GM18498 (cell line): ENCODE measurements at regions not wholly inside any gene's neighbourhood (a gene's known extent, or its start where the extent isn't known, plus 50 kb on each side); places are given as distances from the start of the nearest gene placed in this dataset.

ENCODE experiments used
- ATAC-seq: cut with Tn5 transposase; IDR thresholded peaks from one replicate; pipeline ENCODE4 v1.9.1; 2021; ENCODE audit warnings: mild to moderate bottlenecking, moderate library complexity; ENCODE audit not compliant: unreplicated experiment

DNA sequence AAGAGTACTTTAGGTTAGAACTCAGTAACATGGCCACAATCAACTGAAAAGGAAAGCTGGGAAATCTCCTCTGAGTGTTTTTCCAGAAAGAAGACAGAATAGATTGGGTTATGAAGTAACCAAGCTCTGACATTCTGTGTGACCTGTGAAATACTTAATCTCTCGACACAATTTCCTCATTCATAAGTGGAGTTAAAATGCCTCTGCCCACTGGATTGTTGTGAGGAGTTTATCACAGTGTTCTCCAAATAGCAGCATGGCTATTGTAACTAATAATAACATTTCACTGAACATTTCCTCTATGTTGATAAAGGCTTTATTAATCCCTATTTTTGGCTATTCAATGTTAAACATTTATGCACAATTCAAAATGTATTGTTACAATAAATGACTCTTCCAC is 311.0 kb downstream of the GABRB2 start:
- no peak for ATAC-seq

- no peak for ATAC-seq
Observed at GRCh38 chr5:161233553-161233952, 313.0 kb downstream of the GABRB2 start.

DNA sequence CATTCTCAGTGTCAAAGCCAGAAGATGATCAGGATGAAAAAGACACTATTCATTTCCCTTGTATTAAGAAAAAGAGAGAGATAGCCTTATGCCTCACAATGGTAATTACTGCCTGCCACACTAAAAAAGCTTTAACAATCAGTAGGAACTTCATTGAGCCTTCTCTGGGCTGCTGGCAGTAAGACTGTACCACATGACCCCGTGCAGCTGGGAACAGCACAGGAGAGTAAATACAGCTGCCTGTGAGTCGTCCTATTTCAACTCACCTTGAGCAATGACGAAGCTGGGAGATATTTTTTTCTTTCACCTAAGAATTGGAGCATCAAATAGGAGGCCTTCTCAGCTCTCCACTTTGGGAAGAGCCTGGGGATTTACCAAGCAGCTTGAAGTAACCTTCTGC is 316.3 kb downstream of the GABRB2 start:
- no peak for ATAC-seq

GRCh38 chr5:161219816-161220215 is 326.7 kb downstream of the GABRB2 start:
- no peak for ATAC-seq

GRCh38 chr5:161216877-161217276 is 329.6 kb downstream of the GABRB2 start:
- no peak for ATAC-seq

- no peak for ATAC-seq
Observed at GRCh38 chr5:161212123-161212712, 334.3 kb downstream of the GABRB2 start.

DNA sequence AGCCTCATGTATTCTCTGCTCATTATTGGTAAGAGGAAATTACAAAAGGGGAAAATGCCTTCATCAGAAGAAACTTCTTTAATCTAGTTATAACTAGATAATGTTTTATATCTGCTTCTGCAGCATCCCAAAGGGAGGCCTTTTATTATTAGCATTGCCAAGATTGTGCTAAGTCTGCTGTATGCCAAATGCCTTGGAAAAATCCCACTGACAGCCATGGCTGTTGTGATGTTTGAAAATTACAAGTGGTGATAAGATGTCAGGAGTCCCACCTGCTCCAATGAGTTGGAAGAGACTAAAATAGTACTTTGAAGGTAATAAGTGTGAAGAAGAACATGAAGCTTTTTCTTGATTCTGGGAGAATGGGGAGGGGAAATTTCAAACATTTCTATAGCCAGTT is 345.0 kb downstream of the GABRB2 start:
- no peak for ATAC-seq

GRCh38 chr5:161190778-161191177 is 338.8 kb upstream of the ATP10B start:
- ATAC-seq, result no peak

DNA sequence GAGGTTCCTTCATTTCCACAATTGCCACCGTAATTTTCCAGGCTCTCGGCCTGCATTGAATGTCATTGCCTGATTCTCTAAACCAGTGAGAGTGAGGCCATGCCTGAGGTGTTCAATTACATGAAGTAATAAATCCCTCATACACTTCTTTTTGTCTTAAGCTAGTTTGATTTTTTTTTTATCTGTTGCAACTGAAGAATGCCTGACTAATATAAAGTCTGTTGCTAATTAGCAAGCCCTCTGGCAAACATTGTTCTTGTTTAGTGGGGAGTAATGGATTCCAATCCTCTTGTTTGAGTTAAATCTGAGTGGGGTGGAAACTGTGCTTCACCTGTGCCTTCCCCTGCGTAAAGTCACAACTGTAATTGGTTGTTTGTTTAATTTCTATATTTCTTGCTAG is 338.1 kb upstream of the ATP10B start:
- ATAC-seq, result no peak

GRCh38 chr5:161189452-161189851 is 337.4 kb upstream of the ATP10B start:
- no peak for ATAC-seq

- ATAC-seq, result no peak
Observed at GRCh38 chr5:161183559-161183958, 331.5 kb upstream of the ATP10B start.

DNA sequence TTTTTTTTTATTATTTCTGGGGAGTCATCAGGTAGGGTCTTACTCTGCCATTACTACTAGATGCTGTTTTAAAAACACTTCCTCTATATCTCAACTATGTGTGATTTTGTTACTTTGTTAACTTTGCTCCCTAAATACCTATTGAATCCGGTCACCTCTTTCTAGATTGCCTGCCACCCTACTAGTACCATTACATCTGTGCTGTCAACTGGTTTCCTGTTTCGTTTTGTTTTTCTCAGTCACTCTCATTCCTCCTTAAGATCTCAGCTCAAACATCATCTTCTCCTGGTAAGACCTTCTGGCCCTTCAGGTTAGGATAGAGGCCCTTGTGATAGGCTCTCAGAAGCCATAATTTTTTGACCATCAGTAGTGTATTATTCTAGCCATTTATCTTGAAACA is 324.2 kb upstream of the ATP10B start:
- no peak for ATAC-seq

DNA sequence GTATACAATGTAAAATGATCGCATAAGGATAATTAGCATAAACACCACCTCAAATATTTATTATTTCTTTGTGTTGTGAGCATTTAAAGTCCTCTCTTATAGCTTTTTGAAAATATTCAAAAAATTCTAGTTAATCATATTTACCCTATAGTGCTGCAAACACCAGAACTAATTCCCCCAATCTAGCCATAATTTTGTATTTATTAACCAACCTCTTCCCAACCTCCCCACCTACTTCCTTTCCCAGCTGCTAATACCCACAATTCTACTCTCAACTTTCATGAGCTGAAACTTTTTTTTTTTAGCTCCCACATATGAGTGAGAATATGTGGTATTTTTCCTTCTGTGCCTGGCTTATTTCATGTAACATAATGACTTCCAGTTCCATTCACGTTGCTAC is 317.8 kb upstream of the ATP10B start:
- no peak for ATAC-seq

GRCh38 chr5:161167016-161167767 is 315.2 kb upstream of the ATP10B start:
- no peak for ATAC-seq

DNA sequence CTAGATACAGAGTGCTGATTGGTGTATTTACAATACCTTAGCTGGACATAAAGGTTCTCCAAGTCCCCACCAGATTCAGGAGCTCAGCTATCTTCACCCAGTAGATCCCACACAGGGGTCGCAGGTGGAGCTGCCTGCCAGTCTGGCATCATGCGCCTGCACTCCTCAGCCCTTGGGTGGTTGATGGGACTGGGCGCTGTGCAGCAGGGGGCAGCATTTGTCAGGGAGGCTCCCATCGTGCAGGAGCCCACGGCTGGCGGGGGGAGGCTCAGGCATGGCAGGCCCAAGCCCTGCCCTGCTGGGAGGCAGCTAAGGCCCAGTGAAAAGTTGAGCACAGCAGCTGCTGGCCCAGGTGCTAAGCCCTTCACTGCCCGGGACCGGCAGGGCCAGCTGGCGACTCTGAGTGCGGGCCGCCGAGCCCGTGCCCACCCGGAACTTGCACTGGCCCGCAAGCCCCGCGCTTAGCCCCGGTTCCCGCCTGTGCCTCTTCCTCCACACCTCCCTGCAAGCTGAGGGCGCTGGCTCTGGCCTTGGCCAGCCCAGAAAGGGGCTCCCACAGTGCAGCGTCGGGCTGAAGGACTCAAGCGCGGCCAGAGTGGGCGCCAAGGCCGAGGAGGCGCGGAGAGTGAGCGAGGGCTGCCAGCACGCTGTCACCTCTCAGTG is 314.1 kb upstream of the ATP10B start:
- no peak for ATAC-seq

DNA sequence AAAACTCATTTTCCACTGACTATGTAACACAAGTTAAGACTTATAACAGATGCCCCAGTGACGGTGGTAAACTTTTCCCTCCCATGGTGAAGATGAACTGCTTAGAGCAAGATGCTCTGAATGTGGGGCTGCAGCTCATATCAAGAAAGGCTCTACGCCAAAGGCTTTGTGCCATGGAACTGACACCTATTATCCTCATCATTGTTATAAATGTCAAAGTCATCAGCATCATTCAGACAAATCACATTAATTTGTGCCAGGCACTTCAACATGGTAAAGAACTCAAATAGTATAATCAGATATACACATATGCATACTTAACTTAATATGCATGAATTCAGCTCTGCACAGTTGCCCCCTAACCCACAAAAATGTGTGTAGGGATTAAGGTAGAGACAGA is 305.9 kb upstream of the ATP10B start:
- no peak for ATAC-seq

DNA sequence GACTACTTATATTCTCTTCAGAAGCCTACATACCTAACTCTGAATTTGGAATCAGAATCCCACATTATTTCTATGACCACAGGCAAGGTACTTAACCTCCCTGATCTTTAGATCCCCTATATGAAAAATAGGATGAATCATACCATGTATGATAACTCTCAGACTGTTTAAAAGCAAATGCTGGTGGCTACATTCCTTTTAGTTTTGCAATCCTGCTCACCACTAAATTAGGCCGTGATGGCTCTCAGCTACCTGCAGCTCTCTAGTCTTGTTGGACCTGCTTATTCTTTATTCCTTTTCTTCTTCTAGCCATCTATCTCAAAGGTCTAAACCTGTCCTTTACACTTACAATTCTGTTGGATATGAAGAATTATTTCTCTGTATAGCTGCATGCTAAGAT is 303.4 kb upstream of the ATP10B start:
- ATAC-seq, result no peak

- ATAC-seq, result no peak
Observed at GRCh38 chr5:161152415-161152940, 300.5 kb upstream of the ATP10B start.

DNA sequence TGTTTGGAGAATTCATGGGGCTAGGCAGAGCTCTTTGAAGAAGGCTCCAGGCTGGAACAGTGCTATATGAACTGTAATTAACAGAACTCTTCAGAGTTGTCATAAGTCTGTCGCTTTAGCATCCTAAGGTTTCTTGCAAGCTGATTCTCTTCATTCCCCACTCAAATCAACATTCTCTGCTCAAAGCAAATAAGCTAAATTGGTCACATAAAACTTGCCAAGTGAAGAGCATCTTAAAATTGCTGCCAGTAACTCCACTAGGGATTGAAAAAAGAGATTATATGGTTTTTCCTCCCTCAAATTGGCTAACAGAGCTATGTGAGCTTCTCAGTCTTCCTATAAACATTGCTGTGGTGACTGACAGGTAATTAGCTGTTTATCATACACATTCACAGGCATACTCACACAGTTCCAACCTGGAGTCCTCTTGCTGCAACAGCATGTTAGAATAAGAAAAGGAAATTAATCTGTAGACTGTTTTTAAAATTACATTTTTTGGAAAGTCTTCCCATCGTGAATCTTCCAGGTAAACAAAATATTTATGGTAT is 298.5 kb upstream of the ATP10B start:
- no peak for ATAC-seq

GRCh38 chr5:161149078-161149477 is 297.1 kb upstream of the ATP10B start:
- ATAC-seq, result no peak

DNA sequence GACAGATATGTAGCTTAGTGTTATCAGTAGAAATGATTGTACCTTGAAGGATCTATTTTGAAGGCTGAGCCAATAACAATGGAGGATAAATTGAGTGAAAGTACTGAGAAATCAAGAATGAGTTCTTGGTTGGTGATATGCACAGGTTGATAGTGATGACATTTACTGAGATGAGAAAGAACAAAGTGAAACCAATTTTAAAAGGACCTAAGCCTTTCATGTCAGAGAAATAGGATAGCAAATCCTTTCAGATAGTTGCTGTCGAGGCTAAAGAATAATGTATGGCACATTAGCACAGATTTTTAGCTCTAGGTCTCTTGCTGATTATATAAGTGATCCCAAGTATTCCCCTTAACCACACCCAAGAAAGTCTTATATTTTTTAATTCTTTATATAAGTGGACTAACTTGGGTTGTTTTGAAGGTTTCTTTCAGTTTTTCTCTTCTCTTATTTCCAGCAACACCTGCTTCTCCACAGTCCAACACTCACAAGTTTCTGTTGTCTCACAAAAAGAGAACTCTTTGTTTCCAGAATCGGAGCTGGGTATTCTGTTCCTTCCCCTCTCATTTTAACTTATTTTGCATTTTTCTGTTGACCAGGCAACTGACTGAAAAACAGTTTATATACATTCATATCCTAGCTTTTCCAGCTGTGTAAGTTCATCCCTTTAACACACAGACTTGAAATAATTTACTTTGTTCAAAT is 286.9 kb upstream of the ATP10B start:
- peak; percentile 57 for ATAC-seq
